H1 (cell line): ENCODE measurements at regions not wholly inside any gene's neighbourhood (a gene's known extent, or its start where the extent isn't known, plus 50 kb on each side); places are given as distances from the start of the nearest gene placed in this dataset.

Source experiments
- CTCF ChIA-PET: fragments of 300-600 bp; sonication (Branson Sonifier 250); formaldehyde crosslinking; loops from one replicate; lab custom pipeline; 2021; ENCODE audit not compliant: partially characterized antibody; lab: Charles Lee
- POLR2A ChIA-PET: fragments of 300-600 bp; sonication (Branson Sonifier 250); formaldehyde crosslinking; loops from one replicate; lab custom pipeline; 2021; ENCODE audit warnings: inconsistent platforms; ENCODE audit not compliant: partially characterized antibody; lab: Charles Lee
- DNase-seq, 2 experiments: peaks; one replicate each; pipeline versions ENCODE4 v3.0.0 to v3.0.0-alpha.2; 2010 to 2022; ENCODE audit warnings: low spot score in 2 of 2, low read depth in 1 of 2, mixed read lengths in 1 of 2
- FAIRE-seq: peaks from 2 replicates; lab custom pipeline; 2011; peaks lifted over from hg19 to GRCh38; lab: Jason Lieb, UNC
- H2AFZ ChIP-seq: 2 replicates; pipeline ENCODE4 v1.8.1; 2012; ENCODE audit warnings: low read length, inconsistent platforms
- H2AK5ac ChIP-seq: 2 replicates; pipeline ENCODE4 v1.6.1; 2013; ENCODE audit warnings: low read depth, low read length
- H2BK120ac ChIP-seq: replicated peaks from 2 replicates; pipeline ENCODE3; 2013; ENCODE audit warnings: low read depth, low read length, inconsistent platforms
- H2BK12ac ChIP-seq: 2 replicates; pipeline ENCODE4 v1.6.1; 2013; ENCODE audit warnings: low read depth, low read length
- H2BK15ac ChIP-seq: 2 replicates; pipeline ENCODE4 v1.6.1; 2013; ENCODE audit warnings: low read length
- H2BK20ac ChIP-seq: 2 replicates; pipeline ENCODE4 v1.6.1; 2013; ENCODE audit warnings: low read length
- H2BK5ac ChIP-seq: 2 replicates; pipeline ENCODE4 v1.6.1; 2013; ENCODE audit warnings: low read depth, low read length
- H3K14ac ChIP-seq: 2 replicates; pipeline ENCODE4 v1.6.1; 2013; ENCODE audit warnings: inconsistent platforms; ENCODE audit not compliant: insufficient read length
- H3K18ac ChIP-seq: 2 replicates; pipeline ENCODE4 v1.6.1; 2013; ENCODE audit warnings: low read length; ENCODE audit errors: extremely low read depth
- H3K23ac ChIP-seq: 2 replicates; pipeline ENCODE4 v1.6.1; 2013; ENCODE audit warnings: inconsistent platforms; ENCODE audit not compliant: insufficient read length
- H3K23me2 ChIP-seq: 2 replicates; pipeline ENCODE4 v1.6.1; 2013; ENCODE audit warnings: low read depth, low read length
- H3K27ac ChIP-seq: 2 replicates; pipeline ENCODE4 v1.6.1; 2011; ENCODE audit warnings: low read depth, low read length, inconsistent platforms
- H3K27me3 ChIP-seq, 4 experiments: replicated peaks in 1 of 4; 1 replicate in 1 of 4; 2 replicates in 3 of 4; pipeline versions ENCODE4 v1.6.1 to v1.8.1; 2011 to 2013; ENCODE audit warnings: low read length in 3 of 4, mild to moderate bottlenecking in 3 of 4, inconsistent platforms in 2 of 4, mixed read lengths in 2 of 4, moderate library complexity in 1 of 4; ENCODE audit not compliant: control insufficient read depth in 3 of 4, insufficient read depth in 3 of 4; ENCODE audit errors: extremely low read depth in 1 of 4
- H3K36me3 ChIP-seq, 4 experiments: 2 replicates each; pipeline versions ENCODE4 v1.6.1 to v1.8.1; 2011 to 2013; ENCODE audit warnings: mild to moderate bottlenecking in 4 of 4, low read length in 3 of 4, moderate library complexity in 2 of 4, control low read depth in 1 of 4, inconsistent platforms in 1 of 4; ENCODE audit not compliant: insufficient read depth in 4 of 4, control insufficient read depth in 2 of 4
- H3K4ac ChIP-seq: replicated peaks from 2 replicates; pipeline ENCODE3; 2013; ENCODE audit warnings: low read length, low read depth, mixed read lengths, inconsistent platforms; ENCODE audit not compliant: insufficient read length
- H3K4me1 ChIP-seq, 4 experiments: replicated peaks in 1 of 4; 1 replicate in 1 of 4; 2 replicates in 3 of 4; pipeline versions ENCODE4 v1.6.1 to v1.8.1; 2011 to 2013; ENCODE audit warnings: low read length in 3 of 4, inconsistent platforms in 2 of 4, mixed read lengths in 1 of 4; ENCODE audit not compliant: insufficient read depth in 4 of 4, control insufficient read depth in 3 of 4
- H3K4me2 ChIP-seq, 2 experiments: 2 replicates each; pipeline versions ENCODE4 v1.6.1 to v1.8.1; 2011 to 2013; ENCODE audit warnings: low read depth in 2 of 2, low read length in 2 of 2, control low read depth in 1 of 2, inconsistent platforms in 1 of 2, mild to moderate bottlenecking in 1 of 2; ENCODE audit not compliant: insufficient read depth in 1 of 2
- H3K4me3 ChIP-seq, 4 experiments: fragments of 200-600, 300-600 bp in 1 of 4; sonication (generic), shearing (Covaris generic), sonication (Bioruptor Twin) in 1 of 4; 2 replicates each; pipeline versions ENCODE4 v1.5.1 to v1.8.1; 2011 to 2016; ENCODE audit warnings: low read length in 4 of 4, low read depth in 3 of 4, control low read depth in 2 of 4, inconsistent platforms in 2 of 4, mild to moderate bottlenecking in 2 of 4, mixed read lengths in 1 of 4, moderate library complexity in 1 of 4; ENCODE audit not compliant: insufficient read depth in 2 of 4; ENCODE audit errors: extremely low read depth in 1 of 4
- H3K56ac ChIP-seq: replicated peaks from 2 replicates; pipeline ENCODE3; 2013; ENCODE audit warnings: low read depth, mild to moderate bottlenecking, mixed read lengths, low read length, inconsistent platforms; ENCODE audit not compliant: insufficient read length
- H3K79me1 ChIP-seq: 2 replicates; pipeline ENCODE4 v1.6.1; 2013; ENCODE audit warnings: low read depth, low read length, control low read depth
- H3K79me2 ChIP-seq, 2 experiments: 2 replicates each; pipeline versions ENCODE4 v1.6.1 to v1.8.1; 2012 to 2013; ENCODE audit warnings: low read length in 2 of 2, mild to moderate bottlenecking in 2 of 2, inconsistent platforms in 1 of 2; ENCODE audit not compliant: insufficient read depth in 2 of 2, control insufficient read depth in 1 of 2
- H3K9ac ChIP-seq, 4 experiments: replicated peaks in 1 of 4; 1 replicate in 1 of 4; 2 replicates in 3 of 4; pipeline versions ENCODE4 v1.6.1 to v1.8.1; 2011 to 2013; ENCODE audit warnings: low read depth in 3 of 4, low read length in 3 of 4, control low read depth in 2 of 4, mild to moderate bottlenecking in 2 of 4, moderate library complexity in 2 of 4, inconsistent platforms in 1 of 4; ENCODE audit errors: extremely low read depth in 1 of 4
- H3K9me3 ChIP-seq, 2 experiments: 2 replicates each; pipeline versions ENCODE4 v1.6.1 to v1.8.1; 2012 to 2013; ENCODE audit warnings: mild to moderate bottlenecking in 2 of 2, moderate library complexity in 2 of 2, control low read depth in 1 of 2, inconsistent platforms in 1 of 2, low read depth in 1 of 2, low read length in 1 of 2, mixed read lengths in 1 of 2; ENCODE audit not compliant: insufficient read depth in 2 of 2
- H4K20me1 ChIP-seq, 2 experiments: replicated peaks in 1 of 2; 2 replicates each; pipeline versions ENCODE3 to v1.8.1; 2011 to 2013; ENCODE audit warnings: inconsistent platforms in 2 of 2, low read length in 2 of 2, mild to moderate bottlenecking in 1 of 2; ENCODE audit not compliant: insufficient read depth in 2 of 2, control insufficient read depth in 1 of 2
- H4K5ac ChIP-seq: 2 replicates; pipeline ENCODE4 v1.6.1; 2013; ENCODE audit warnings: low read length, low read depth, mixed read lengths, inconsistent platforms; ENCODE audit not compliant: insufficient read length
- H4K8ac ChIP-seq: 2 replicates; pipeline ENCODE4 v1.8.0; 2013; ENCODE audit warnings: mild to moderate bottlenecking, moderate library complexity, low read length, inconsistent platforms; ENCODE audit not compliant: insufficient read depth; ENCODE audit errors: extremely low read depth
- H4K91ac ChIP-seq: replicated peaks from 2 replicates; pipeline ENCODE3; 2013; ENCODE audit warnings: low read length, mixed read lengths, inconsistent platforms; ENCODE audit not compliant: insufficient read length
- BACH1 ChIP-seq: IDR thresholded peaks from 2 replicates; pipeline ENCODE4 v1.6.1; 2012; ENCODE audit warnings: low read length, improper control_type of control experiment
- BCL11A ChIP-seq, 2 experiments: IDR thresholded peaks; one replicate each; pipeline ENCODE4 v1.6.1; 2011; ENCODE audit warnings: low read depth in 2 of 2, low read length in 2 of 2, mild to moderate bottlenecking in 2 of 2
- CEBPB ChIP-seq: IDR thresholded peaks from 2 replicates; pipeline ENCODE4 v1.6.1; 2012; ENCODE audit warnings: low read depth, low read length
- GTF2F1 ChIP-seq: IDR thresholded peaks from 2 replicates; pipeline ENCODE4 v1.6.1; 2012; ENCODE audit warnings: low read depth, low read length, improper control_type of control experiment, borderline replicate concordance
- JUND ChIP-seq: IDR thresholded peaks from 2 replicates; pipeline ENCODE4 v1.6.1; 2011; ENCODE audit warnings: mild to moderate bottlenecking, improper control_type of control experiment, low read length
- KDM4A ChIP-seq: IDR thresholded peaks from one replicate; pipeline ENCODE4 v1.7.1; 2012; ENCODE audit warnings: low read depth, mild to moderate bottlenecking, moderate library complexity, low read length, inconsistent platforms; ENCODE audit not compliant: severe bottlenecking
- NANOG ChIP-seq: IDR thresholded peaks from 2 replicates; pipeline ENCODE4 v1.6.1; 2011; ENCODE audit warnings: low read length, low read depth, mild to moderate bottlenecking, inconsistent platforms; ENCODE audit not compliant: insufficient read depth, poor library complexity, severe bottlenecking
- POLR2AphosphoS5 ChIP-seq: IDR thresholded peaks from 2 replicates; pipeline ENCODE4 v1.6.1; 2011; ENCODE audit warnings: low read depth, low read length
- SIX5 ChIP-seq: IDR thresholded peaks from 2 replicates; pipeline ENCODE4 v1.6.1; 2011; ENCODE audit warnings: mild to moderate bottlenecking, low read depth, low read length
- TBP ChIP-seq: IDR thresholded peaks from 2 replicates; pipeline ENCODE4 v1.6.1; 2011; ENCODE audit warnings: low read depth, low read length, improper control_type of control experiment
- TEAD4 ChIP-seq: IDR thresholded peaks from 2 replicates; pipeline ENCODE4 v1.6.1; 2012; ENCODE audit warnings: low read depth, low read length, inconsistent platforms, mixed read lengths
- WGBS, 2 experiments: shearing (Covaris generic) in 1 of 2; methylation state at CpG; one replicate each; pipeline versions ENCODE4 v1.1.6 to v1.1.7; 2013 to 2015; ENCODE audit warnings: low lambda C conversion rate in 2 of 2, mixed read lengths in 2 of 2, inconsistent platforms in 1 of 2, low coverage in 1 of 2, missing lambda C conversion rate in 1 of 2; ENCODE audit not compliant: insufficient replicate concordance in 2 of 2, insufficient coverage in 1 of 2, insufficient read length in 1 of 2; ENCODE audit errors: extremely low coverage in 1 of 2, missing lambda C conversion rate in 1 of 2; 5-methylcytosine and 5-hydroxymethylcytosine counted together

GRCh38 chr5:87705876-87706275, 293.1 kb upstream of the CCNH start:
- Histone ChIP-seq H3K9ac (no peak overlapping the region), H3K9me3 (no peaks in the 10 kb centered on the region; a peak in 1 of 4 replicates), H3K4me2 (no peak overlapping the region), H2AK5ac (no peak overlapping the region), H3K27ac (no peak overlapping the region), H3K23me2 (no peaks in the 10 kb centered on the region), H3K79me1 (no peaks in the 10 kb centered on the region), H4K8ac (no peak overlapping the region), H2BK5ac (no peak overlapping the region), H4K91ac (no peak overlapping the region), H3K36me3 (no peaks in the 10 kb centered on the region), H3K4me1 (no peaks in the 10 kb centered on the region), H3K4ac (no peak overlapping the region), H3K4me3 (no peak overlapping the region), H3K18ac (no peak overlapping the region), H2BK20ac (no peak overlapping the region), H3K56ac (no peak overlapping the region), H3K79me2 (no peaks in the 10 kb centered on the region), H2BK15ac (no peak overlapping the region), H3K14ac (no peak overlapping the region), H2BK120ac (no peak overlapping the region), H3K27me3 (no peaks in the 10 kb centered on the region), H4K5ac (no peak overlapping the region), H2BK12ac (no peak overlapping the region), H3K23ac (no peak overlapping the region), H4K20me1 (no peaks in the 10 kb centered on the region), H2AFZ (no peak overlapping the region)
- ChIA-PET CTCF (no interaction called here), POLR2A (no interaction called here)
- FAIRE-seq (no peak), DNase-seq (no peak)
- 94% methylated on average over 1 of the region's 1 CpG; no CpG with 5 or more reads in 1 of the 2 experiments for WGBS, 2 experiments
- TF ChIP-seq JUND (no peak), CEBPB (no peak), BACH1 (no peak), BCL11A (IDR thresholded peaks at IDR 0.05; ENCODE audit: low read depth in 2 of 2, low read length in 2 of 2) (no peak), GTF2F1 (no peak), NANOG (no peak), KDM4A (no peak), TEAD4 (no peak), POLR2AphosphoS5 (no peak), SIX5 (no peak), TBP (no peak)
